GM19043 (cell line): ENCODE measurements at regions not wholly inside any gene's neighbourhood (a gene's known extent, or its start where the extent isn't known, plus 50 kb on each side); places are given as distances from the start of the nearest gene placed in this dataset.
"Not testable (repeated sequence)": the region's sequence is repeated elsewhere in the genome, so short reads cannot be mapped to it uniquely, and the experiment has no call there.

Experiments used
- ATAC-seq: cut with Tn5 transposase; IDR thresholded peaks from one replicate; pipeline ENCODE4 v1.9.1; 2021; ENCODE audit warnings: low read depth; ENCODE audit not compliant: unreplicated experiment

DNA sequence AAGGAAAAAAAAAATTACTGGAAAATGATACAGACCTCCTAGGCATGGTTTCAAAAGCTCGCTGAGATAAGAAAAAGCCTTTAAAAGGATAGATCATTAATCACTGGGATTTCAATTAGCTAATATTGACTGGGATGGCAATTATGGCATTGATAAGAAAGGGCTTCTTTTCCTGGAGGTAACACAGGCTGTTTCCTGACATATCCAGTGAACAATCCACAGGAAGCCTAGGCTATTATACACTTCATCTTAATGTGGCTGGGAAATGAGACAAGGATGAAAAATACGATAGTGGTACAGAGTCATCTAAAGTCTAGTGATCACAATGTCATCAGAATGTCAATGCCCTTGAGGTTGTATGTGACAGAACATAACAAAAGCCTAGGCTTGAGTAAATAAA, 1579.3 kb downstream of the C4orf33 start:
- ATAC-seq: no peak

DNA sequence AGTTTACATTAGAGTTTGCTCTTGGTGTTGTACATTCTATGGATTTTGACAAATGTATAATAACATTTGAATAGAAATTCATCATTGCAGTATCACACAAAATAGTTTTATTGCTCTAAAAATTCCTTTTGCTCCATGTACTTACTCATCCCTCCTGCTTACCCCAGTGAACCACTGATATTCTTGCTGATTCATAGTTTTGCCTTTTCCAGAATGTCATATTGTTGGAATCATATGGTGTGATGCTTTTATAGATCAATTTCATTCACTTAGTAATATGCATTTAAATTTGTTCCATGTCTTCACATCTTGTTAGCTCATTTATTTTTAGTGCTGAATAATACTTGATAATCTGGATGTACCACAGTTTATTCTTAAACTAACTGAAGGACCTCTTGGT, 1593.2 kb downstream of the C4orf33 start:
- no peak for ATAC-seq

DNA sequence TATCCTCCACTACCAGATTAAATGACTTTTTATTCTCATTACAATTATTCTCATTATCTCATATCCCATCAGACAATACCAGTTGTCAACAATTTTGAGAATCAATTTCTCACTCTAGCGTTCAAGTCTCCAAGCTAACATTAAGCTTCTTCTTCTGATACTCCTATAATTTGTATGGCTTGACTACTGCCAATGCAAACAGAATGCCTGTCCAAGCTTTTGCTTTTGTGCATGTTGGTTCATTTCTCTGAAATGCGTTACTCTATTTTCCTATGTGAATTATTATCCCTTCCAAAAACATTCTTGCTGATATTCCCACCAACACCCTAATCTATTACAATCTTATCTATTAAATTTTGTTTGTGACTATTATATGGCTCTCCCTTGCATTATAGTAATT, 1602.3 kb downstream of the C4orf33 start:
- no peak for ATAC-seq

DNA sequence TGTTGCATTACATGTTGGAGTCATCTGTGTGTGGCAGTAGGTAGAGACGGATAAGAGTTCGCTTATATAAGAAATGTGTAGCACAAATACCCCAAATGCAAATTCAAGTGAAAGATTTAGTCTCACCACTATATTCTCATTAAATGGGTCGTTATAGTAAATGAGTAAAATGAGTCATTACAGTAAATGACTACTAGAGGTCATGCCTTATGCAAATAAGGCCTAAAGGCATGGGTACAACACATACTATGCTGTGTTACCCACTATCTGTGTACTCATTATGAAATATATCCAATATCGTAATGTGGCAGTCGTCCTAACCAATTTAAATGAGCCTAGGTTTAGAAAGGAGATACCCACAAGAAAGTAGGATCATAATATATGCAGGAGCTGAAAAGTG, 1603.1 kb downstream of the C4orf33 start:
- ATAC-seq: no peak

DNA sequence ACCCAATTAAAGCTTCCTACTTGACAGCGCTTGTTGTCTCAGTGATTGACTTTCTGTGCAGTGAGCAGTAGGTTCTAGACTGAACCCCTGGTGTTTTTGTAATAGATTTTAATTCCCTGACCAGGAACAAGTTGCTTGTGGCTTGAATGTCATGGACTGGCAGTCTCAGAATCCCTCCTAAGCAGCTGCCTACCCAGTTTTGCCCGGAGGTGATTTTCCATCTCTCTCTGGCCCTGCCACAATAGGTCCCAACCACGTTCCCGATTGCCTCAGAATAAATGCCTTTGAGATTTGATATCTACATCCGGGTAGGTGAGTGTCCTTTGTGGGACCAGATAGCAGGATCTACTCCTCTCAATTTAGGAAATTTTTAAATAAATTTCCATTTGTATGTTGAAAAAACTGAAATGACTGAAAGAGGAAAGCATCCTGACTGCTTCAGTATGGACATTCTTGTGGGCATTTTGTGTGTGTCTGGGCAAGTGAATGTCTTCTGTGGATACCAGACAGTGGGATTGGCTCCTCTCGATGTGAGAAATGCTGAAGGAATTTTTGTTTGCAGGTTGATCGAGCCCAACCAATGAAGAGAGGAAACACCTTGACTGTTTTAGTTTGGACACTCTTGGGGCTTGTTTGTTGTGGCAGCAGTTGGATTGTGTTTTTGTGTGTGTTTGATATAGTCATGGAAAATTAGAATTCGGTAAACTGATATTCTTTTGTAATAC, 1607.4 kb downstream of the C4orf33 start:
- ATAC-seq: no peak

DNA sequence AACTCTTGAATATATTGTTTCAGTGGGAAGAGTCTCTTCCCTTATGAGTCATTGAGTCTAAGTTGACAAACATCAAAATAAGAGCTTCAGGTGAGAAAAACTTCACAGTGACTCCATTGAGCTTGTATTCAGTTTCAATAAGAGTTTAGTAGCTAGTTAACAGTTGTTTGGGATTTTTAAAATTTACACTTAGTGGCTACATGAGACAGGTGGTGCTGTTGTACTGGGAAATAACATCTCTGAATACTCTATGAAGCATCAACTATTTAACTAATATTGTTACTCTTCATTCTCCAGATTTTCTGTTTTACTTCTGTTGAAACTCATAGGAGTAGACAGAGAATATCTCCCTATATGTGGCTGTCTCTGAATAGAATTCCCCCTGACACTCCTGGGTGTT, 1609.1 kb downstream of the C4orf33 start:
- ATAC-seq: no peak

DNA sequence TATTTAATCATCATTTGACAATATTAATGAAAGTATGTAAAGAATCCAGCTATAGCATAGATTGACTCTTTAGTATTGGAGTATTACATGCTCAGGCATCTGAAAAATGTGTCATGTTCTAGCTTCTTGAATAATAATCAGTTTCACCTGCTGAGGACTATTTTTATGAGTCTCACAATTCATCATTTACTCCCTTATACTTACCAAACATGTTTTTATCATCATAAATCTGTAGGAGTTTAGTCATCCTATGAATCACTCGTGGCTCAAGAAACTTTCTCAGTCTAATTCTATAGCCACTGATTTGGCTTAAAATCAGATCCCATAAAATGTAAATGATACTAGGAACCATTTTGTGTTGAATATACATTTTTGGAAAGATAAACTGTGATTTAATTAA, 1616.1 kb downstream of the C4orf33 start:
- ATAC-seq: no peak

DNA sequence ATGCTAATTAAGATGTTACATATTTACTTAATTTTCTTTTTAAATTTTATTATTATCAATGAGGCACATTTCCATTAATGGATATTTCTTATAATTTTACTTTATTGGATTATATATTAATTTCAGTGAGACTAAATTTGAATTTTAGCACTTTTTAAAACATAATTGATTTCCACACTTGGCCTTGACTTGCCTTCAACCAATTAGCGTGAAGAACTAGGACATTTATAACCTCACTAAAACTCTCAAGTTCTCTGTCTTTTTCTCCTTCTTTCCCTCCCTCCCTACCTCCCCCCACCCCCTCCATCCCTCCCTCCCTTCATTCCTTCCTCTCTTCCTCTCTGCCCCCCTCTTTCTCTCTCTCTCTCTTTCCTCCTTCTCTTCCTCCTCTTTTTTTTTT, 1618.1 kb downstream of the C4orf33 start:
- ATAC-seq: no peak

DNA sequence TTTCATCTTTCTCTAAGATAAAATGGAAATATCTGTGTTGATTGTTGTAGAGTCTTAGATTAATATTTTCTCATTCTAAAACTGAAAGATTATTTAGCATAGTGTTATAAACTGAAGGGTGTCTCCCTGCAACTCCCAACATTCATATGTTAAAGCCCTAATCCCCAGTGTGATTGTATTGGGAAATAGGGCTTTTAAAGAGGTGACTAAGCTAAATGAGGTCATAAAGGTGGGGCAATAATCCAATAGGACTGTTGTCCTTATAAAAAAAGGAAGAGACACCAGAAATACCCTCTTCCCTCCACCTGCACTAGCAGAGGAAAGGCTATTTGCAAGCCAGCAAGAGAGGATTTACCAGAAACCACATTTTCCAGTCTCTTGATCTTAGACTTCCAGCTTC, 1626.4 kb downstream of the C4orf33 start:
- ATAC-seq: no peak

DNA sequence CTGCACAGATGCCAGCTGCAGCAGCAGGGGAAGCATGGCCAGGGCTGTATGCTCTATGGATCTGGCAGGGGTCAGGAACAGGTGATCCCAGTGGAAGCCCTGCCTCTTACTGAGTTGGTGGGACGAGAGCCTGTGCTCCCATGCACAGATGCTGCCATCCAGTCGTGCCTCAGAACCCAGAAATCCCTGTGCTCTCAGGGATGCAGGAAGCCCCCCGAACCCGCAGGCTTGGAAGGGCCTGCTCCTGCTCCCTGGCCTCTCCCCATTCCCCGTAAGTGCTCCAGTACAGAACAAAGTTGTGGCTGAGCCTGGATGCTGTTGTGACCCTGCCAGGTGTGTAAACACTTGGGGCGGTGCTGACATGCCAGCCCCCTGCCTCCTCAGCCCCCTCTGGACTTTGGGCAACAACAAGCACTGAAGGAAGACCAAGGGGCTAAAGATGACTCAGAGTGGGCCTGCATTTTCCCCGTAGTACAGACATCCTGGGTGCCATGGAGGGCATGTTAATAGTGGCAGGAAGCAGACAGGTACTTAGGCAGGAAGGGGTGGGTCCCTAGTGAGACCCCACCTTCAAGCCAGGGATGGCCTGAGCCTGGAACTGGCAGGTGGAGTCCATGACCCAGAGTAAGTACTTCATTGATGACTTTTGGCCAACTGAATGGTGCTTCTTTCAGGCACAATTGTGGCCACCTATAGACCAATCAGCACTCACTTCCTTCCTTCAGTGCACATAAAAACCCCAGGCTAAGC, 1640.7 kb downstream of the C4orf33 start:
- ATAC-seq: no peak

DNA sequence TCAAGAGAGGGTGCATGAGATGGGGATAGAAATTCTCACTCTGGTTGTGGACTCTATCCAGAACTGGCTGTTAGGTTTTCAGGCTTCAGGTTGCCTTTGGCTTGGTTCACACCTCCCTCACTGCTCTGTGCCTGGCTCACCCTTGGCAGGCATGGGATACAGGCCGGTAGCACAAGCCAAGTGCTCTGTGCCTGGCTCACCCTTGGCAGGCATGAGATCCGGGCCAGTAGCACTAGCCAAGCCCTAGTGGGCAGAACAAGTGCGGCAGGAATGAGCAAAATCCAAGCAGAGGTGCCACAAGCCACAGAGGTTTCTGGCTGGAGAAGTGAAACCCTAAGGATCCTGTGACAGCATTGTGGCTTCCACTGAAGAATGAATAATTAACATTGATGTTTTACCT, 1642.3 kb downstream of the C4orf33 start:
- ATAC-seq: no peak

DNA sequence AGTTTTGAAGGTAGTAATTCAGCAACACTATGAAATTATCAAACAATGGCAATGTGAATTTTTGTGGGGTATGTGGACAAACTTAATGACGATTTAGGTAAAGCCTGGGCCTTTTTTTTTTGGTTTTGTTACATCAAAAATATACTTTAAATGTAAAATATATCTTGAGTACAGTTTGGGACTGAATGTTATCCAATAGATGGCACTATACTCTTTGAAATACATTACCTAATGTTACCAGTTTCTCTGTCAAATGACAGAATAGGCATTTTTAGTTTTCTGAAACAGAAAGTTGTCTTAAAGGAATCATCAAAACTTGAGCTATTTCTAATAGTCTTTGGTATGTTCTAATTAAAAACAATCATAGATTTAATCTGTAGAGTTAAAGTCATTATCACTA, 1651.9 kb downstream of the C4orf33 start:
- no peak for ATAC-seq

DNA sequence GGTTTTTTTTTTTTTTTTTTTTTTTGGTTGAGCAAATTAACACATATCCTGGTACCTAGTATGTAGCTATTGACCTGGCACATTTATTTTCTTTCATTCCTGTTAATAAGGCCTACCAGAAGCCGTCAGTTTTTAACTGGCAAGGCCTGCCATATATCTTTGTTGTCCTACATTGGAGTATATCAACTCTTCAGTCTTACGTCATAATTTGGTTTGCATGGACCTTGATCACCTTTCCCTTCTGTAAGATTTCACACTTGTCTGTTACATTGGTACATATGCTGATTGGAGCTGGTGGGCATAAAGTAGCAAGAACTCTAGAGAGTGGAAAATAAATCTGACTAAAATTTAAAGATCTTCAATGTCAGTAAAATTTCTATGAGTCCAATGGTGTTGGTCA, 1658.0 kb downstream of the C4orf33 start:
- no peak for ATAC-seq

DNA sequence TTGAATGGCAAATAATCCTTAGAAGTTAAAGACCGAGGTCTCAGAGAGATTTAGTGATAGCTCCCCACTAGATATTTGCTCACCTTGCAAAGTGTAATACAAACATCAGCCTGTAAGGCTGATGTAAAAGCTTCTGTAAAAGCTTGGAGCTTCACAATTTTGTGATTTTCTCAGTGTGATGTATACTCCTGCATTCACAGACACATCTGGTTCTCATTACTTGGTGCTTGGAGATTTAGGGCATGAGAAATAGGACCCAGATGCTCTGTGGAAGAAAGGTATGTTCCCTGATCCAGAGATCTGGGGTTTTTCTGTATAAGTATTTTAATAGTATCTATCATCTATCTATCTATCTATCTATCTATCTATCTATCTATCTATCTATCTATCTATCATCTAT, 1664.3 kb downstream of the C4orf33 start:
- ATAC-seq: no peak

DNA sequence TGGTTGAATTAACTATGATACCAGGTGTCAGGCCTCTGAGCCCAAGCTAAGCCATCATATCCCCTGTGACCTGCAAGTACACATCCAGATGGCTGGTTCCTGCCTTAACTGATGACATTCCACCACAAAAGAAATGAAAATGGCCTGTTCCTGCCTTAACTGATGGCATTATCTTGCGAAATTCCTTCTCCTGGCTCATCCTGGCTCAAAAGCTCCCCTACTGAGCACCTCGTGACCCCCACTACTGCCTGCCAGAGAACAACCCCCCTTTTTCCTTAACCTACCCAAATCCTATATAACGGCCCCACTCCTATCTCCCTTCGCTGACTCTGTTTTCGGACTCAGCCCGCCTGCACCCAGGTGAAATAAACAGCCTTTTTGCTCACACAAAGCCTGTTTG, 1671.4 kb downstream of the C4orf33 start:
- ATAC-seq: not testable (repeated sequence)

DNA sequence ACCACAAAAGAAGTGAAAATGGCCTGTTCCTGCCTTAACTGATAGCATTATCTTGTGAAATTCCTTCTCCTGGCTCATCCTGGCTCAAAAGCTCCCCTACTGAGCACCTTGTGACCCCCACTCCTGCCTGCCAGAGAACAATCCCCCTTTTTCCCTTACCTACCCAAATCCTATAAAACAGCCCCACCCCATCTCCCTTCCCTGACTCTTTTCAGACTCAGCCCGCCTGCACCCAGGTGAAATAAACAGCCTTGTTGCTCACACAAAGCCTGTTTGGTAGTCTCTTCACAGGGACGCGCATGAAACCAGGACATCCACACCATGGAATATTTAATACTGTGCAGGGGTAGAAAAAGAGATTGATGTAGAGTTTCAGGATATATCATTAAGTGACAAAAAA, 1677.0 kb downstream of the C4orf33 start:
- ATAC-seq: not testable (repeated sequence)

DNA sequence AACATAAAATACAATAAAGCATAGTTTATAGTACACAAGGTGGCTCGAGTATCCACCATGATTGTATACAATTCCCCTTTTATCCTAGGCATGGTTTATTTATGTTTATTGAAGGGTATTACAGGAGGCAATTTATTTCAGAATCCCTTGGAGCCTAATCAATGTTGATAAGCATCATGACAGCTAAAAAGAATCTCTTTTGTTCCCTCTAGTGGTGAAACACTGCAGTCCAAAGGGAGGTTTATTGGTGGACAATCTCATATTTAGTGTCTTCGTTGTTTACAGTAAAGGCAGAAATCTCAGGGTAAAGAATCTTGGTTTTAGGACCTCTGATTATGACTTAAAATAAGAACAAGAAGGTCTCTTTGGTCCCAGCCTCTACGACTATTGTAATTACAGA, 1712.5 kb downstream of the C4orf33 start:
- ATAC-seq: no peak

DNA sequence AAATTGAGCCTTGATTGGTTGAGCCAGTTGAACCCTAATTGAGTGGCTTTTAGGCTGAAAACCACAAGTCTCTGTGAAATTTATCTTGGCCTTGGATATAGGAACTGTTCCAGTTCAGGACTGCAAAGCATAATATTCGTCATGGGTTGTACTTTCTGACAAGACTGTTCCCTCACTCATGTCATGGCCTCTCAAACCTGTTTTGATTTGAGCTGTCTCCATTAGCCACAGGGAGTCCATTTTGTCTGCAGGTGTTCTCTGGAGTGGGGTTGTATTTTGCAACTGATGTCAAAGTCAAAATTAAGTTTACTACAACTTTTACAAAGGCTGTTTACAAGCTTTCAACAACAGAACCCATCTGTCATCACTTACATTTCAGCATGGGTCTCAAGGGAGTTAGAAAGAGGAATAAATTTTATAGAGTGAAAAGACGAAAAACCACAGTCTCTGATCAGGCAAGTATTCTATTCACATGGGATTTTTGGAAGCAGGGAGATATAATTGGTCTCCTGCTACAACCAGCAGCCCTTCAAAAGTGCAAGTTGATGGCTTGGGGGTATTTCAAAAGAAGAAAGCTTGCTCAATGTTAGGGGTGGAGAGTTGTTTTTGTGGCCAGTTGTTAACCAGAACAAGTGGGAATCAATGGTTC, 1716.3 kb downstream of the C4orf33 start:
- no peak for ATAC-seq

DNA sequence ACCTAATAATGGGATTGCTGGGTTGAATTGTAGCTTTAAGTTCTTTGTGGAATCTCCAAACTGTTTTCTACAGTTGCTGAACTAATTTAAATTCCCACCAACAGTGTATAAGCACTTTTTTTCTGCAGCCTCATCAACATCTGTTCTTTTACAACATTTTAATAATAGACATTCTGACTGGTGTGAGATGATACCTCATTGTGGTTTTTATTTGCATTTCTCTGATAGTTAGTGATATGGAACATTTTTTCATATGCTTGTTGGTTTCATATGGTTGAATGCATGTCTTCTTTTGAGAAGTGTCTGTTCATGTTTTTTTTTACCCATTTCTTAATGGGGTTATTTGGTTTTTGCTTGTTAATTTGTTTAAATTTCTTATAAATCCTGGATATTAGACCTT, 1718.9 kb downstream of the C4orf33 start:
- ATAC-seq: no peak

DNA sequence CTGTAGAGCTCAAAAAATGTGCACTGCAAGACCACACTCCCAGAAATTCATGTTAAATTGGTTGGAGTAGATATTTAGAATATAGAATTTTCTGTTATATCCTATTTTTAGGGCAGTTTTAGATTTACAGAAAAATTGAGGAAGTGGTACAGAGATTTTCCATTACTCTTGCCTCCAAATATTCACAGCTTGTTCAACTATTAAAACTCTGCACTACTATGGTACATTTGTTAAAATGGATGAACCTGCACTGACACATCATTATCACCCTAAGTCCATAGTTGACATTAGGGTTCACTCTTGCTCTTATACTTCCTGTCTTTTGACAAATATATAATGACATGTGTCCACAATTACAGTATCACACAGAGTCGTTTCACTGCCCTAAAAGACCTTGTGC, 1724.5 kb downstream of the C4orf33 start:
- no peak for ATAC-seq

DNA sequence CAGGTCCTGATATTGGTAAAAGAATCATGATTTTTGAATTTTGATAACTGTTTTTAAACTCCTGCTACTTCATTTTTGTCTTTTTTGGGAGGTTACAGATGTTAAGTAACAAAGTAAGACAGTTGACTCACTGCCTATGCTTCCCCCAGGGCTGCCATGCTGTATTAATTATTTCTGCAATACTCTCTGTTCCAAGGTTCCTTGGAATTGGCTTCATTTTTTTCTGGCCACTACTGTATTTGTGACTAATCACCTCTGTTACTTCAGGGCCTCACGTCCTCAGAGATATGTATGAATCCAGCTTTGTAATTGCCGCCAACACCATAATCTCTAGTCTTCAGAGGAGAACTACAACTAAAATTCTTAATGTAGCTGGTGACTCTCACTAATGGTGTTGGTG, 1729.3 kb downstream of the C4orf33 start:
- no peak for ATAC-seq

DNA sequence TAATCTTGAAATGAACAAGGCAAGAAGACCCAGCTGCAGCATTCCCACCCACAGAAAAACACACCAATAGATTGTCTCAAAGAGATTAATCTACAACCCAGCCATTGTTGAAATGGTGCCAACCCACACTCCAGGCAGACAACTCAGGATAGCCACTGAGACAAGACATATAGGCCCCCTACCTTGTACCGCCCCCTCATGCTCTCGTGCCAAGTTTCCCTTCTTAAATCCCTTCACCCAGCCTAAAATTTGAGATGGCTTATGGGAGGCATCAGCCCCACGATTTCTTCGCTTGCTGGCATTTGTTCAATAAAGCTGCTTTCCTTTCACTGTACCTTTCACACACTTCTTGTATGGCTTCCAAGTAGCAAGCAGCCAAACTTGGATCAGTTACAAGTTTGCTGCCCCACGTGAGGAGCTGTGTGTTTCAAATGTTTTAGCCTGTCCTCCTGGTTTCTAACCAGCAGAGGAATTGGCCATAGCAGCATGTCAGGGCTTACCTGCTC, 1754.1 kb downstream of the C4orf33 start:
- no peak for ATAC-seq
